NCI-H526 (cell line): ENCODE measurements at regions not wholly inside any gene's neighbourhood (a gene's known extent, or its start where the extent isn't known, plus 50 kb on each side); places are given as distances from the start of the nearest gene placed in this dataset.
"Not testable (repeated sequence)": the region's sequence is repeated elsewhere in the genome, so short reads cannot be mapped to it uniquely, and the experiment has no call there.

Experiments used
- DNase-seq, 2 experiments: peaks; one replicate each; lab custom pipeline; 2025; lab: John Stamatoyannopoulos, UW

- DNase-seq, result no peak
Observed at GRCh38 chr6:156282087-156282486, 495.1 kb upstream of the ARID1B start.

GRCh38 chr6:156281266-156281665 is 495.9 kb upstream of the ARID1B start:
- no peak for DNase-seq

- DNase-seq, result peak; percentile 71 to 73
Observed at GRCh38 chr6:156280065-156280464, 497.1 kb upstream of the ARID1B start.

GRCh38 chr6:156279261-156279969 is 497.8 kb upstream of the ARID1B start:
- no peak for DNase-seq

GRCh38 chr6:156273065-156273711 is 504.0 kb upstream of the ARID1B start:
- DNase-seq, result no peak

- DNase-seq, result no peak
Observed at GRCh38 chr6:156269751-156270369, 507.3 kb upstream of the ARID1B start.

- no peak for DNase-seq
Observed at GRCh38 chr6:156268849-156269248, 508.3 kb upstream of the ARID1B start.

- no peak for DNase-seq
Observed at GRCh38 chr6:156262014-156262413, 515.2 kb upstream of the ARID1B start.

GRCh38 chr6:156260815-156261214 is 516.4 kb upstream of the ARID1B start:
- DNase-seq, result peak; percentile 10 to 52

- DNase-seq, result no peak
Observed at GRCh38 chr6:156258981-156259380, 518.2 kb upstream of the ARID1B start.

- DNase-seq, result no peak
Observed at GRCh38 chr6:156256161-156256560, 521.0 kb upstream of the ARID1B start.

- no peak for DNase-seq
Observed at GRCh38 chr6:156254240-156254639, 522.9 kb upstream of the ARID1B start.

- DNase-seq, result no peak
Observed at GRCh38 chr6:156250593-156250992, 526.6 kb upstream of the ARID1B start.

GRCh38 chr6:156242206-156242605 is 535.0 kb upstream of the ARID1B start:
- DNase-seq, result no peak

GRCh38 chr6:156231026-156231765 is 546.0 kb upstream of the ARID1B start:
- no peak for DNase-seq

- DNase-seq, result no peak
Observed at GRCh38 chr6:156219973-156220372, 557.2 kb upstream of the ARID1B start.

- DNase-seq, result no peak
Observed at GRCh38 chr6:156205678-156206077, 571.5 kb upstream of the ARID1B start.

- no peak for DNase-seq
Observed at GRCh38 chr6:156199182-156199581, 578.0 kb upstream of the ARID1B start.

GRCh38 chr6:156197513-156197912 is 579.7 kb upstream of the ARID1B start:
- DNase-seq, result no peak

- no peak for DNase-seq
Observed at GRCh38 chr6:156194981-156195380, 582.2 kb upstream of the ARID1B start.

- DNase-seq, result peak; percentile 56 to 75
Observed at GRCh38 chr6:156193381-156193780, 583.8 kb upstream of the ARID1B start.

GRCh38 chr6:156191895-156192294 is 585.3 kb upstream of the ARID1B start:
- no peak for DNase-seq

GRCh38 chr6:156191390-156191789 is 585.8 kb upstream of the ARID1B start:
- not testable (repeated sequence) for DNase-seq
